ENCODE measurements at regions not wholly inside any gene's neighbourhood (a gene's known extent, or its start where the extent isn't known, plus 50 kb on each side); places are given as distances from the start of the nearest gene placed in this dataset.

- Mint-ChIP-seq H3K4me3 (ENCODE audit: unreplicated experiment) (no peak overlapping the region), H3K9me3 (ENCODE audit: unreplicated experiment) (no peaks in the 10 kb centered on the region), H3K36me3 (ENCODE audit: low read depth, unreplicated experiment) (no peaks in the 10 kb centered on the region), H3K4me1 (ENCODE audit: unreplicated experiment) (no peaks in the 10 kb centered on the region), H3K27ac (ENCODE audit: unreplicated experiment) (no peak overlapping the region), H3K27me3 (ENCODE audit: unreplicated experiment) (peaks cover 3% of the 10 kb centered on the region)
- DNase-seq (ENCODE audit: low spot score): no peak
- TF ChIP-seq CTCF (IDR thresholded peaks at IDR 0.05; ENCODE audit: unreplicated experiment): no peak
These were observed 92.2 kb upstream of the ANKRD28 start for GRCh38 chr3:15889936-15890335.

GRCh38 chr3:15892311-15893227, 94.8 kb upstream of the ANKRD28 start:
- DNase-seq (ENCODE audit: low spot score): no peak

GRCh38 chr3:15894382-15894781, 96.6 kb upstream of the ANKRD28 start:
- Mint-ChIP-seq H3K27ac (ENCODE audit: unreplicated experiment) (no peak overlapping the region), H3K36me3 (ENCODE audit: low read depth, unreplicated experiment) (no peaks in the 10 kb centered on the region), H3K4me1 (ENCODE audit: unreplicated experiment) (no peaks in the 10 kb centered on the region), H3K4me3 (ENCODE audit: unreplicated experiment) (no peak overlapping the region), H3K27me3 (ENCODE audit: unreplicated experiment) (peaks cover 3% of the 10 kb centered on the region), H3K9me3 (ENCODE audit: unreplicated experiment) (no peaks in the 10 kb centered on the region)
- no peak for DNase-seq (ENCODE audit: low spot score)
- no peak for TF ChIP-seq CTCF (IDR thresholded peaks at IDR 0.05; ENCODE audit: unreplicated experiment)

More at GRCh38 chr3:15892311-15893227, 94.8 kb upstream of the ANKRD28 start:
- no peak overlapping the region for H3K27ac Mint-ChIP-seq (ENCODE audit: unreplicated experiment)
- H3K4me1 Mint-ChIP-seq (ENCODE audit: unreplicated experiment): no peaks in the 10 kb centered on the region
- no peak for TF ChIP-seq CTCF (IDR thresholded peaks at IDR 0.05; ENCODE audit: unreplicated experiment)
- no peaks in the 10 kb centered on the region for H3K36me3 Mint-ChIP-seq (ENCODE audit: low read depth, unreplicated experiment)
- H3K27me3 Mint-ChIP-seq (ENCODE audit: unreplicated experiment): peaks cover 3% of the 10 kb centered on the region
- H3K9me3 Mint-ChIP-seq (ENCODE audit: unreplicated experiment): no peaks in the 10 kb centered on the region
- H3K4me3 Mint-ChIP-seq (ENCODE audit: unreplicated experiment): no peak overlapping the region

- Mint-ChIP-seq H3K4me3 (ENCODE audit: unreplicated experiment) (no peak overlapping the region), H3K36me3 (ENCODE audit: low read depth, unreplicated experiment) (no peaks in the 10 kb centered on the region), H3K9me3 (ENCODE audit: unreplicated experiment) (no peaks in the 10 kb centered on the region), H3K27ac (ENCODE audit: unreplicated experiment) (no peak overlapping the region), H3K27me3 (ENCODE audit: unreplicated experiment) (peaks cover 3% of the 10 kb centered on the region), H3K4me1 (ENCODE audit: unreplicated experiment) (no peaks in the 10 kb centered on the region)
- no peak for TF ChIP-seq CTCF (IDR thresholded peaks at IDR 0.05; ENCODE audit: unreplicated experiment)
- DNase-seq (ENCODE audit: low spot score): no peak
These were observed 98.7 kb upstream of the ANKRD28 start for GRCh38 chr3:15896500-15896899.

- DNase-seq (ENCODE audit: low spot score): no peak
- no peaks in the 10 kb centered on the region for H3K9me3 Mint-ChIP-seq (ENCODE audit: unreplicated experiment)
- no peaks in the 10 kb centered on the region for H3K36me3 Mint-ChIP-seq (ENCODE audit: low read depth, unreplicated experiment)
- H3K4me1 Mint-ChIP-seq (ENCODE audit: unreplicated experiment): no peaks in the 10 kb centered on the region
- H3K27me3 Mint-ChIP-seq (ENCODE audit: unreplicated experiment): no peaks in the 10 kb centered on the region
- no peak overlapping the region for H3K4me3 Mint-ChIP-seq (ENCODE audit: unreplicated experiment)
- TF ChIP-seq CTCF (IDR thresholded peaks at IDR 0.05; ENCODE audit: unreplicated experiment): no peak
- H3K27ac Mint-ChIP-seq (ENCODE audit: unreplicated experiment): no peak overlapping the region
These were observed 101.6 kb upstream of the ANKRD28 start for GRCh38 chr3:15899388-15899787.

All from endothelial cell (in vitro differentiated cells).